ENCODE measurements at regions not wholly inside any gene's neighbourhood (a gene's known extent, or its start where the extent isn't known, plus 50 kb on each side); places are given as distances from the start of the nearest gene placed in this dataset.
"Not testable (repeated sequence)": the region's sequence is repeated elsewhere in the genome, so short reads cannot be mapped to it uniquely, and the experiment has no call there.

GRCh38 chr12:42725809-42726208 is 136.3 kb upstream of the PRICKLE1 start:
- H3K4me3 ChIP-seq (ENCODE audit: low read length), result no peak overlapping the region
- no CpG with 5 or more reads among the region's 3 CpGs for WGBS (ENCODE audit: insufficient coverage, insufficient read length)
- no peaks in the 10 kb centered on the region for H3K36me3 ChIP-seq (ENCODE audit: control insufficient read depth, insufficient read depth, low read length)
- no peak for DNase-seq (ENCODE audit: low read depth, low spot score)
- no peaks in the 10 kb centered on the region for H3K27me3 ChIP-seq (ENCODE audit: control insufficient read depth, insufficient read depth, low read length)
- H3K9me3 ChIP-seq (ENCODE audit: control insufficient read depth, insufficient read depth, low read length), result peaks cover 2% of the 10 kb centered on the region
- H3K4me1 ChIP-seq (ENCODE audit: control insufficient read depth, insufficient read depth, low read length), result no peaks in the 10 kb centered on the region
- H3K27ac ChIP-seq (ENCODE audit: low read length), result no peak overlapping the region

GRCh38 chr12:42716491-42716891 is 126.9 kb upstream of the PRICKLE1 start:
- H3K27ac ChIP-seq (ENCODE audit: low read length), result no peak overlapping the region
- no peak for DNase-seq (ENCODE audit: low read depth, low spot score)
- no peaks in the 10 kb centered on the region for H3K9me3 ChIP-seq (ENCODE audit: control insufficient read depth, insufficient read depth, low read length)
- no peaks in the 10 kb centered on the region for H3K27me3 ChIP-seq (ENCODE audit: control insufficient read depth, insufficient read depth, low read length)
- H3K36me3 ChIP-seq (ENCODE audit: control insufficient read depth, insufficient read depth, low read length), result no peaks in the 10 kb centered on the region
- no CpG with 5 or more reads among the region's 5 CpGs for WGBS (ENCODE audit: insufficient coverage, insufficient read length)
- no peak overlapping the region for H3K4me3 ChIP-seq (ENCODE audit: low read length)
- no peaks in the 10 kb centered on the region for H3K4me1 ChIP-seq (ENCODE audit: control insufficient read depth, insufficient read depth, low read length)

GRCh38 chr12:42713566-42713965 is 124.0 kb upstream of the PRICKLE1 start:
- H3K27me3 ChIP-seq (ENCODE audit: control insufficient read depth, insufficient read depth, low read length); DNase-seq (ENCODE audit: low read depth, low spot score); H3K4me1 ChIP-seq (ENCODE audit: control insufficient read depth, insufficient read depth, low read length); H3K36me3 ChIP-seq (ENCODE audit: control insufficient read depth, insufficient read depth, low read length); H3K9me3 ChIP-seq (ENCODE audit: control insufficient read depth, insufficient read depth, low read length); H3K4me3 ChIP-seq (ENCODE audit: low read length); H3K27ac ChIP-seq (ENCODE audit: low read length): not testable (repeated sequence)
- WGBS (ENCODE audit: insufficient coverage, insufficient read length), result no CpG with 5 or more reads among the region's 3 CpGs

GRCh38 chr12:42708374-42708773 is 118.8 kb upstream of the PRICKLE1 start:
- no CpG with 5 or more reads among the region's 6 CpGs for WGBS (ENCODE audit: insufficient coverage, insufficient read length)
- H3K27ac ChIP-seq (ENCODE audit: low read length); H3K4me3 ChIP-seq (ENCODE audit: low read length); DNase-seq (ENCODE audit: low read depth, low spot score); H3K9me3 ChIP-seq (ENCODE audit: control insufficient read depth, insufficient read depth, low read length); H3K27me3 ChIP-seq (ENCODE audit: control insufficient read depth, insufficient read depth, low read length); H3K4me1 ChIP-seq (ENCODE audit: control insufficient read depth, insufficient read depth, low read length); H3K36me3 ChIP-seq (ENCODE audit: control insufficient read depth, insufficient read depth, low read length): not testable (repeated sequence)

GRCh38 chr12:42707312-42708226 is 118.0 kb upstream of the PRICKLE1 start:
- Histone ChIP-seq H3K27me3 (ENCODE audit: control insufficient read depth, insufficient read depth, low read length) (no peaks in the 10 kb centered on the region), H3K9me3 (ENCODE audit: control insufficient read depth, insufficient read depth, low read length) (no peaks in the 10 kb centered on the region), H3K27ac (ENCODE audit: low read length) (no peak overlapping the region), H3K4me1 (ENCODE audit: control insufficient read depth, insufficient read depth, low read length) (no peaks in the 10 kb centered on the region), H3K36me3 (ENCODE audit: control insufficient read depth, insufficient read depth, low read length) (no peaks in the 10 kb centered on the region), H3K4me3 (ENCODE audit: low read length) (no peak overlapping the region)
- no peak for DNase-seq (ENCODE audit: low read depth, low spot score)
- no CpG with 5 or more reads among the region's 11 CpGs for WGBS (ENCODE audit: insufficient coverage, insufficient read length)

- H3K27ac ChIP-seq (ENCODE audit: low read length), result no peak overlapping the region
- no peak for DNase-seq (ENCODE audit: low read depth, low spot score)
- no peaks in the 10 kb centered on the region for H3K9me3 ChIP-seq (ENCODE audit: control insufficient read depth, insufficient read depth, low read length)
- H3K4me3 ChIP-seq (ENCODE audit: low read length), result no peak overlapping the region
- no peaks in the 10 kb centered on the region for H3K36me3 ChIP-seq (ENCODE audit: control insufficient read depth, insufficient read depth, low read length)
- H3K4me1 ChIP-seq (ENCODE audit: control insufficient read depth, insufficient read depth, low read length), result no peaks in the 10 kb centered on the region
- no peaks in the 10 kb centered on the region for H3K27me3 ChIP-seq (ENCODE audit: control insufficient read depth, insufficient read depth, low read length)
- no CpG with 5 or more reads among the region's 1 CpG for WGBS (ENCODE audit: insufficient coverage, insufficient read length)
These were observed 116.8 kb upstream of the PRICKLE1 start for GRCh38 chr12:42706321-42706720.

GRCh38 chr12:42705863-42706262 is 116.3 kb upstream of the PRICKLE1 start:
- Histone ChIP-seq H3K27ac (ENCODE audit: low read length) (no peak overlapping the region), H3K9me3 (ENCODE audit: control insufficient read depth, insufficient read depth, low read length) (no peaks in the 10 kb centered on the region), H3K4me1 (ENCODE audit: control insufficient read depth, insufficient read depth, low read length) (no peaks in the 10 kb centered on the region), H3K4me3 (ENCODE audit: low read length) (no peak overlapping the region), H3K36me3 (ENCODE audit: control insufficient read depth, insufficient read depth, low read length) (no peaks in the 10 kb centered on the region), H3K27me3 (ENCODE audit: control insufficient read depth, insufficient read depth, low read length) (no peaks in the 10 kb centered on the region)
- whole genome bisulfite sequencing (ENCODE audit: insufficient coverage, insufficient read length), result no CpG with 5 or more reads among the region's 4 CpGs
- no peak for DNase-seq (ENCODE audit: low read depth, low spot score)

GRCh38 chr12:42704810-42705401 is 115.4 kb upstream of the PRICKLE1 start:
- H3K27ac ChIP-seq (ENCODE audit: low read length), result no peak overlapping the region
- WGBS (ENCODE audit: insufficient coverage, insufficient read length), result no CpG with 5 or more reads among the region's 2 CpGs

GRCh38 chr12:42704340-42704739 is 114.8 kb upstream of the PRICKLE1 start:
- Histone ChIP-seq H3K4me3 (ENCODE audit: low read length) (no peak overlapping the region), H3K27me3 (ENCODE audit: control insufficient read depth, insufficient read depth, low read length) (no peaks in the 10 kb centered on the region), H3K36me3 (ENCODE audit: control insufficient read depth, insufficient read depth, low read length) (no peaks in the 10 kb centered on the region), H3K4me1 (ENCODE audit: control insufficient read depth, insufficient read depth, low read length) (no peaks in the 10 kb centered on the region), H3K9me3 (ENCODE audit: control insufficient read depth, insufficient read depth, low read length) (no peaks in the 10 kb centered on the region), H3K27ac (ENCODE audit: low read length) (no peak overlapping the region)
- DNase-seq (ENCODE audit: low read depth, low spot score), result no peak

More at GRCh38 chr12:42704810-42705401, 115.4 kb upstream of the PRICKLE1 start:
- Histone ChIP-seq H3K4me1 (ENCODE audit: control insufficient read depth, insufficient read depth, low read length) (no peaks in the 10 kb centered on the region), H3K9me3 (ENCODE audit: control insufficient read depth, insufficient read depth, low read length) (no peaks in the 10 kb centered on the region), H3K27me3 (ENCODE audit: control insufficient read depth, insufficient read depth, low read length) (no peaks in the 10 kb centered on the region), H3K36me3 (ENCODE audit: control insufficient read depth, insufficient read depth, low read length) (no peaks in the 10 kb centered on the region), H3K4me3 (ENCODE audit: low read length) (no peak overlapping the region)
- DNase-seq (ENCODE audit: low read depth, low spot score), result no peak

GRCh38 chr12:42701084-42701483 is 111.5 kb upstream of the PRICKLE1 start:
- H3K4me3 ChIP-seq (ENCODE audit: low read length), result no peak overlapping the region
- no peak for DNase-seq (ENCODE audit: low read depth, low spot score)
- WGBS (ENCODE audit: insufficient coverage, insufficient read length), result no CpG with 5 or more reads among the region's 3 CpGs

GRCh38 chr12:42698213-42698612 is 108.7 kb upstream of the PRICKLE1 start:
- DNase-seq (ENCODE audit: low read depth, low spot score), result no peak
- WGBS (ENCODE audit: insufficient coverage, insufficient read length), result no CpG with 5 or more reads among the region's 3 CpGs

More at GRCh38 chr12:42701084-42701483, 111.5 kb upstream of the PRICKLE1 start:
- H3K27me3 ChIP-seq (ENCODE audit: control insufficient read depth, insufficient read depth, low read length), result no peaks in the 10 kb centered on the region
- no peaks in the 10 kb centered on the region for H3K36me3 ChIP-seq (ENCODE audit: control insufficient read depth, insufficient read depth, low read length)
- no peak overlapping the region for H3K27ac ChIP-seq (ENCODE audit: low read length)
- H3K9me3 ChIP-seq (ENCODE audit: control insufficient read depth, insufficient read depth, low read length), result no peaks in the 10 kb centered on the region
- no peaks in the 10 kb centered on the region for H3K4me1 ChIP-seq (ENCODE audit: control insufficient read depth, insufficient read depth, low read length)

More at GRCh38 chr12:42698213-42698612, 108.7 kb upstream of the PRICKLE1 start:
- H3K4me3 ChIP-seq (ENCODE audit: low read length), result no peak overlapping the region
- no peaks in the 10 kb centered on the region for H3K27me3 ChIP-seq (ENCODE audit: control insufficient read depth, insufficient read depth, low read length)
- H3K4me1 ChIP-seq (ENCODE audit: control insufficient read depth, insufficient read depth, low read length), result no peaks in the 10 kb centered on the region
- H3K36me3 ChIP-seq (ENCODE audit: control insufficient read depth, insufficient read depth, low read length), result no peaks in the 10 kb centered on the region
- H3K27ac ChIP-seq (ENCODE audit: low read length), result no peak overlapping the region
- no peaks in the 10 kb centered on the region for H3K9me3 ChIP-seq (ENCODE audit: control insufficient read depth, insufficient read depth, low read length)
